Fibroblast of pulmonary artery (primary cell): ENCODE measurements at regions not wholly inside any gene's neighbourhood (a gene's known extent, or its start where the extent isn't known, plus 50 kb on each side); places are given as distances from the start of the nearest gene placed in this dataset.

Source experiments
- DNase-seq: peaks from one replicate; pipeline ENCODE4 v3.0.0-alpha.2; 2010; ENCODE audit warnings: low read depth
- H3K4me3 ChIP-seq: replicated peaks from 2 replicates; pipeline ENCODE4 v1.5.1; 2011; ENCODE audit warnings: low read depth, mild to moderate bottlenecking, control low read depth, low read length, moderate library complexity
- CTCF ChIP-seq: IDR thresholded peaks from 2 replicates; pipeline ENCODE4 v1.5.1; 2011; ENCODE audit warnings: mild to moderate bottlenecking, control low read depth, low read length, inconsistent platforms; ENCODE audit errors: missing control alignments

GRCh38 chrX:928606-929005 lies 283.8 kb downstream of the CRLF2 start:
- no peak for TF ChIP-seq CTCF
- no peak overlapping the region for H3K4me3 ChIP-seq
- DNase-seq, result no peak

GRCh38 chrX:926991-927390 lies 285.5 kb downstream of the CRLF2 start:
- DNase-seq, result no peak
- no peak overlapping the region for H3K4me3 ChIP-seq
- TF ChIP-seq CTCF, result no peak

GRCh38 chrX:926070-926469 lies 286.4 kb downstream of the CRLF2 start:
- no peak for TF ChIP-seq CTCF
- no peak for DNase-seq
- H3K4me3 ChIP-seq, result no peak overlapping the region

GRCh38 chrX:925652-926061 lies 286.8 kb downstream of the CRLF2 start:
- no peak overlapping the region for H3K4me3 ChIP-seq
- TF ChIP-seq CTCF, result no peak
- DNase-seq, result no peak

- no peak overlapping the region for H3K4me3 ChIP-seq
- TF ChIP-seq CTCF, result no peak
- no peak for DNase-seq
These were observed 287.4 kb downstream of the CRLF2 start for GRCh38 chrX:925094-925493.

- no peak for TF ChIP-seq CTCF
- no peak for DNase-seq
- H3K4me3 ChIP-seq, result no peak overlapping the region
These were observed 288.4 kb downstream of the CRLF2 start for GRCh38 chrX:924017-924416.

- H3K4me3 ChIP-seq, result no peak overlapping the region
- no peak for DNase-seq
- no peak for TF ChIP-seq CTCF
These were observed 289.7 kb downstream of the SHOX start for GRCh38 chrX:920234-920799.
